GM04504 (cell line): ENCODE measurements at regions not wholly inside any gene's neighbourhood (a gene's known extent, or its start where the extent isn't known, plus 50 kb on each side); places are given as distances from the start of the nearest gene placed in this dataset.

ENCODE experiments used
- DNase-seq: peaks from one replicate; pipeline ENCODE4 v3.0.0-alpha.2; 2012; ENCODE audit warnings: low read depth

GRCh38 chr7:106775975-106776607 is 89.0 kb upstream of the PIK3CG start:
- no peak for DNase-seq

DNA sequence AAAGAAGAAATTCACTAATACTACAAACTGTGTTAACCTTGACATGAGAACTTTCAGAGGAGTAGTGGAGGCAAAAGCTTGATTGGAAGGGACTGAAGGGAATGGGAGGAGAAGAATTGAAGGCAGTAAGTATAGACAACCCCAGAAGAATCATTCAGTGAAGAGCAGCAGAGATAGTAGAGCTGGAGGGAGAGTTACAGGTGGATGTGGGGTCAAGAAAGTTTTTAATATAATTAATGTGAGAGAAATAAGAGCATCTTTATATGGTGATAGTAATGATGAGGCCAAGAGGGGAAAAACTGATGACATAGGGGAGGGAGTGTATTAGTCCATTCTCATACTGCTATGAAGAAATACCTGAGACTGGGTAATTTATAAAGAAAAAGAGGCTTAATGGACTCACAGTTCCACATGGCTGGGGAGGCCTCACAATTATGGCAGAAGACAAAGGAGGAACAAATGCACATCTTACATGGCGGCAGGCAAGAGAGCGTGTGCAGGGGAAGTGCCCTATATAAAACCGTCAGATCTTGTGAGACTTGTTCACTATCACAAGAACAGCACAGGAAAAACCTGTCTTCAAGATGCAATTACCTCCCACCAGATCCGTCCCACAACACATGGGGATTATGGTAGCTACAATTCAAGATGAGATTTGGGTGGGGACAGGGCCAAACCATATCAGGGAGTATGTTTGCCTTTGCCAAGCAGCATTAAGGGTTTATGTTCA is 88.3 kb upstream of the PIK3CG start:
- DNase-seq: no peak

DNA sequence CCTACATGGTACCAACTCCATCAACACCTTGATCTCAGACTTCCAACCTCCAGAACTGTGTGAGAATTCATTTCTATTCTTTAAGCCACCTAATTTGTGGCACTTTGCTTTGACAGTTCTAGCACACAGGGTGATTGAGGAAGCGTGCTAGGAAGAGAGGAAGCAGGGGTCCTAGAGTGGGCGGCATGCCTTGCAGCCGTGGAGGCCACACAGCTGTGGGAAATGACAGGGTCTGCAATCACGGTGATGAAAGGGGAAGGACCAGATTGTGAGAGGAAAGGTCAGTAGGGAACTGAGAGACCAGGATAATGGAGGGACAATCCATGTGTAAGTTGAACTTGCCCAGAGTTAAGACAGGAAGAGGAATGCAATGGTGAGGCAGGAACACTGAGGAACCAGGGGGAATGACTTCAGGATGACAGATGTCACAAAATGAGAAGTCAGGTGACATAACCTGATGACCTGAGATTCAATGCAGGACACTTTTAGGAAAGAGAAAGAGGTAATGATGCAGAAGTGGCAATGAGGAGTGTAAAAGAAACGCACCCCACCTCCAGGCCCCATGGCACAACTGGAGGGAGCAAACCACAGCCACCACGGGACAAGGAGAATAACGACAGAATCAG is 87.3 kb upstream of the PIK3CG start:
- DNase-seq: no peak

- DNase-seq: no peak
Observed at GRCh38 chr7:106778656-106779250, 86.3 kb upstream of the PIK3CG start.

DNA sequence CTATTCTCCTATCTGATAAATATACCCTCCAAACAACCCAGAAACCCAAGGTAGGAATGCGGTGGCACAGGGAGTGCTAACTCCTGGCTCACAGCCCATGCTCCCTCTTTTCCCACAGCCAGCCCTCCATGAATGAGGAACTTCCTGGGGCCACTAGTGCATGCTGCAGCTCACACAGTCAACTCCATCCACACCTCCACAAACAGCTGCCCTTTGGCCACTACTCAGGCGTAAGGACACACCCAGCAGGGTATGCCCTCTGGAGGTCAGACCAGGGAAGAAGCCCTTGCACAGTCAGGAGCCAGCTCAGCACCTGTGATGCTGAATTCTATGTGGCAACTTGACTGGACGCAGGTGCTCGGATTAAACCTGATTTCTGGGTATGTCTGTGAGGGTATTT is 85.2 kb upstream of the PIK3CG start:
- no peak for DNase-seq

DNA sequence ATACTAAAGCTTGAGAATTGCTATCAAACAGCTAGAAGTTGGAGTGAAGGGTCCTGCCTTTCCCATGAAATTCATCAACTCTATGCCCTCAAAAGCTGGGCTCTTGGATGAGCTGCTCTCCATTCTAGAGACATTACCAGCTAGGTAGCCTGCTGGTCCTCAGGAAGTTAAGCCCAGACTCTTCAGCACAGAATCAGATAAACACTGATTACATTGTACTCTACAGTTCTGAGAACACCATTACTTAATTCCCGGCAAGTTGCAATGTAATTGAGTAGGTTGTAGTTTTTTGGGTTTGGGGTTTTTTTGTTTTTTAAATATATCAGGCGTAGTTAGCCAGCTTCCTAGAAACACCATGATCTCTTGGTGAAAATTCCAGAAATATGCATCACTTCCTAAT is 84.1 kb upstream of the PIK3CG start:
- DNase-seq: no peak

- no peak for DNase-seq
Observed at GRCh38 chr7:106781828-106782544, 83.1 kb upstream of the PIK3CG start.

GRCh38 chr7:106783286-106783685 is 81.8 kb upstream of the PIK3CG start:
- DNase-seq: no peak

GRCh38 chr7:106788637-106789036 is 76.4 kb upstream of the PIK3CG start:
- no peak for DNase-seq

GRCh38 chr7:106791526-106791925 is 73.6 kb upstream of the PIK3CG start:
- DNase-seq: no peak

DNA sequence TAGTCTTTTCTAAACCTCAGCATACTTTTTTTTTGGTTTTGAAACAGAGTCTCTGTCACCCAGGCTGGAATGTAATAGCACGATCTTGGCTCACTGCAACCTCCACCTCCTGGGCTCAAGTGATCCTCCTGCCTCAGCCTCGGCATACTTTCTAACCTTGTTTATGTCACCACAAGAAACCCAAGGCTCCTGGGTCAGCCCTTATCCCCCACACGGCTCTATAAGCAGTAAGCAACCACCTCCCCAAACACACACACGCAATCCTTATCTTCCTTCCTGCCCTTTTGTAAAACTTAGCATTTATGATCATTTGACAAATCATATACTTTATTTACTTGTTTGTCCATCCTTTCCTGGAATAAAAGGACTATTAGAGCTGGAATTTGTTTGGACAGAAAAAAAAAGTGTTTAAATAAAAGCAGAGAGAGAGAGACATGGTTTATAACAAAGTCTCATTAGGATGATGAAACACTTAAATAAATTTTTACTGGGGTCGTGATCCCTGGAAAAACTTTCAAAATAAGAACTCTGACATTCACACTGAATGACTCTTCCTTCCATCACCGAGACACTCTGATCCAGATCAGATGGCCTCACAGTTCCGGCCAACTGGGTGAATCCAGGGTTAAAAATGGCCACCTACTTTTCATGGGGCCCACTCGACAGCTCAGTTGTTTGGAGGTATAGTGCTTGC is 72.7 kb upstream of the PIK3CG start:
- DNase-seq: no peak

- no peak for DNase-seq
Observed at GRCh38 chr7:106793015-106793975, 71.8 kb upstream of the PIK3CG start.

DNA sequence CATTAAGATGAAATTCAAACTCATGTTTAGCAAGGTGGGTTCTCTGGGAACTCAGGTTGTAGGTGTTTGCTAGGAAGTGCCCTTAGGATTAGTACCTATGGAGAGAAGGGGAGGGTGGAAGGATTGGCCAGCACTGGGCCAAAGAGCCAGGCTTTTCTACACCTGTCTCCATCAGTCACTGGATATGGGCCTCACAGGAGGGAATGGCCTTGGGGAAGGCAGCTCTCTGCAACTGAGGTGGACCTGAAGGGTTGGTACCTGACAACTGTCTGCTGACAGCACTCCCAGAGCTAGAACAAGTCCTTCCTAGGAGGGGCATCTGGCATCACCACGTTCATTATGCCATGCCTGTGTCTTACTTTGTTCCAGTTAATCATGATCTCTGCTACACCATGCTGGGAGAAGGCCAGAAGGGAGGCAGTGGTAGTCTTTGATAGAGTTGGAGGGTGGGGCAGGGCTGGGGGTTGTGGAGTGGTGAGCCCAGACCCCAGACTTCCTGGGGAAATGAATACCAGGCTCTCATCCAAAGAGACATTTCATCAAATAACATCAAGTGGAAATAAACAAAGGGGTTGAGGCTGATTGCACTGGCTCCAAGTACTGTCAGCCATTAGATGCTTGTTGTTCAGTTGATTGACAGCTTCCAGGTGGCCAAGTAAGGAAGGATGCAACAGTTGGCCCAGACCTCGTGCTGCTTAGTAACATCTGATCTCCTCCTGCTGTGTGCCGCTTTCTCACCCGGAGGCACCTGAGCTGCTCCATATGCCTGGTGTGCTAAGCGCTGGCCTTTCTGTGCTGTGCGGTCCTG is 70.6 kb upstream of the PIK3CG start:
- DNase-seq: no peak

DNA sequence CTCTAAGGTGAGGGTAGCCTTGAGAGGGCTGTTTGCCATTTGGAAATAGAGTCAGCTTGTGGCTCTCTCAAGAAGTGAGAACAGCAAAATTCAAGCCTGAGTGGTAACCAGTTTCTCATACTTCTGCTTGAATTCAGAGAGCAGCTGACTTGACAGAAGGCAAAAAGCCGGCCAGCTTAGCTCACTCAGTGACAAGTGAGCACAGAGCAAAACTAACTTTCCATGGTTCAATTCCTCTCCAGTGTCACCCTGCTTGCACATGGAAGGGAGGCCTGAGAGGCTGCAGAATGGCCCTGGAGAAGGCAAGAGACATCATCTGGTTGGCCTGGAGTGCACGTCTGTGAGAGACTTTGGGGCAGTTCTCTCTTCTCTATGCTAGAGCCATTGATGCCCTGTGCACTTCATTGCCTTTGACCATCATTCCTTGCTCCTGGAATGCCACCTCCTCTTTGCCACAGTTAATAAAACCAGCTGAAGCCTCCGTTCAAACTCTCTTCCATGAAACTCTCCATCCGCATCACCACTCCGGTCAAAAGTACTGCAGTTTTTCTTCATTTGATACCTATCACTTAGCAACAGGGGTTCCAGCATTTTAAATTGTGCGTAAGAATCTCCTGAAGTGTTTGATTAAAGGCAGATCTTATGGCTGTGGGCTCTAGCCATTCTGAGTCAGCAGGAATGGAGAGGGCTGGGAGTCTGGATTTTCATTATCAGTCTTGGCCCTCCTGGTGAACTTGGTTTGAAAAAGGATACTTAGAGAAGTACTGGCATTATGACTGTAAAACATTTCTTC is 69.8 kb upstream of the PIK3CG start:
- DNase-seq: no peak

DNA sequence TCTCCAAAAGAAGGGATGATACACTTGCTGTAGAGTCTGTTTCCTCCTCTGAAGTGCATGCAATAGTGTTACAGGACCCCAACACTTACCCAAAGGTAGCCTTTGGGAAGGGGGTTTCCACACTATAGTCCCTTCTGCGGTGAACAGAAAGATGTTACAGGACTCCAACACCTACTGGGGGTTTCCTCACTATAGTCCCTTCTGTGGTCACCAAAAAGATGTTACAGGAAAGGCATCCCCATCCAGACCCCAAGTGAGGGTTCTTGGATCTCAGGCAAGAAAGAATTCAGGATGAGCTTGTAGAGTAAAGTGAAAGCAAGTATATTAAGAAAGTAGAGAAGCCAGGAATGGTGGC is 69.2 kb upstream of the PIK3CG start:
- DNase-seq: no peak

- DNase-seq: no peak
Observed at GRCh38 chr7:106797937-106798336, 67.1 kb upstream of the PIK3CG start.

- DNase-seq: no peak
Observed at GRCh38 chr7:106802589-106802988, 62.5 kb upstream of the PIK3CG start.

DNA sequence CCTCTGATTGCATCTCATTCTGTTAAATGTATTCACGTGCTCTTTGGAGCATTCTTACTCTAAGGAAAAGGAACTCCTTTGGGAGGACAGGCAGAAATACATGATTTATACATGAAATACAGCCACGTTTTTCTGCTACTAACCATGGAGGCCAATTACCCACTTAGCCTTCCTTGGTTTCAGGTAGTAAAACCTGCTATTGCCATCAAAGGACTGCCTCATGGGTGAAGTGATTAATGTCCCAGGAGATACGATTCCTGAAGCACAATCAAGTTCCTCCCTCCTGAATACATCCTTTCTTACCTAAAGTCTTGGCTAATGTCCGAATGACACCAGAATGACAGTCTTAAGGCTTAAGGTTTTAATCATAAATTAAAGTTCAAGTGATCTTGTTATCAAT is 58.5 kb upstream of the PIK3CG start:
- DNase-seq: no peak

DNA sequence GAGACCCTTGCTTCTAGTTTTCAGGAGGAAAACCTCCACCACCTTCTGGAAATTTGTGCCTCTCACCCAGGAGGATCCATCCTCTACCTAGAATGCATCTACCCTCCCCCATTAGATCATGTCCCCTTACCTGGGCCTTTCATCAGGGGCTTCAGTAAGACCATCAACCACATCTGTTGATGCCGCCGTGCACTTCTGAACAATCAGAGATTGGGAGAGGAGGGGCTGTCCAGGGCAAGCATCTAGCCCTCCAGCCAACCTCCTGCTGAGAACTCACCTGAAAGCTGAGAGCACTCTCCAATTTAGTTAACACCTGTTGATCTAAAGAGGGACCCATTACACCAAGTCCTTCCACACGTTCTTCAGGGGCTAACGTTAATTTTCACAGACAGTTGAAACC is 57.6 kb upstream of the PIK3CG start:
- DNase-seq: no peak
